Glomerular endothelial cell (primary cell): ENCODE measurements at regions not wholly inside any gene's neighbourhood (a gene's known extent, or its start where the extent isn't known, plus 50 kb on each side); places are given as distances from the start of the nearest gene placed in this dataset.
"Not testable (repeated sequence)": the region's sequence is repeated elsewhere in the genome, so short reads cannot be mapped to it uniquely, and the experiment has no call there.

Experiments
- DNase-seq: peaks from one replicate; pipeline ENCODE4 v3.0.0-alpha.2; 2011; ENCODE audit warnings: low read depth, low spot score; ENCODE audit errors: extremely low read depth

- DNase-seq: no peak
These were observed 298.6 kb downstream of the SUCLG1 start for GRCh38 chr2:84160453-84160852.

DNA sequence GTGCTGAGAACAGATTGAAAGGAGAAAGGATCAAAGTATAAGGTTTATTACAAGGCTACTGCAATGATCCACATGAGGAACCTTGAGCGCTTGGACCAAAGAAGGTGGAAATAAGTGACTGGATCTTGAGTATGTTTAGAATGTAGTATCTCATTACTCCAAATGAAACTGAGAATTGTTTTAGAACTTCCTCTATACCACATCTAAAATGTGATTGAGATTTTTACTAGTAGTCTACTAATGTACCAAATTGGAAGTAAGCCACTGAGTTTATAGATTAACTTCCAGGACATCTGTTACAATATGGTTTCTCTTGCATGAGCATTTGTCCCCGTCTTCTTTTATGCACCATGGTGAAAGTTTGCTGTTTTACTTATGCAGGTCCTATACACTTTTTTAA, 300.5 kb downstream of the SUCLG1 start:
- DNase-seq: no peak

GRCh38 chr2:84152462-84152861, 306.6 kb downstream of the SUCLG1 start:
- DNase-seq: no peak

- no peak for DNase-seq
These were observed 314.7 kb downstream of the SUCLG1 start for GRCh38 chr2:84144345-84144744.

- DNase-seq: no peak
These were observed 322.0 kb downstream of the SUCLG1 start for GRCh38 chr2:84137034-84137433.

- DNase-seq: no peak
These were observed 326.7 kb downstream of the SUCLG1 start for GRCh38 chr2:84132370-84132769.

- no peak for DNase-seq
These were observed 327.7 kb downstream of the SUCLG1 start for GRCh38 chr2:84131278-84131830.

DNA sequence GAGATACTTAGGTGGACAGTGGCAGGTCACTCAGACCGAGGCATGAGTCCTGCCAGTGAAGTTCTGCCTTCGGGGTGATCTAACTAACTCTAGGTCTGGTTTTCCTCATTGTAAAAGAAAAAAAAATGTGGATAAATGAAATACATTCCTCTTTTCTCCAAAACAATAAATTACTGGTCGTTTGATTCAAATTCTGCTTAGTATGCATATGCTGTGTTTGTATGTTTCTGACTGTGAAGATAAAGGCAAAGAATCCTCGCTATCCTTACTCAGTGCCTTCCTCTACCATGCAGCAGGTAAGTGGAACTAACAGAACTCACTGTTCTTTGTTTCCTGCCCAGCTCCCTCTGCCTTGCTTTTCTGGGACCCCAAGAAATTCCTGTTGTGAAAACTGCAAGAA, 330.1 kb downstream of the SUCLG1 start:
- no peak for DNase-seq

GRCh38 chr2:84127812-84128211, 331.3 kb downstream of the SUCLG1 start:
- DNase-seq: not testable (repeated sequence)

- no peak for DNase-seq
These were observed 332.6 kb downstream of the SUCLG1 start for GRCh38 chr2:84126530-84126929.

DNA sequence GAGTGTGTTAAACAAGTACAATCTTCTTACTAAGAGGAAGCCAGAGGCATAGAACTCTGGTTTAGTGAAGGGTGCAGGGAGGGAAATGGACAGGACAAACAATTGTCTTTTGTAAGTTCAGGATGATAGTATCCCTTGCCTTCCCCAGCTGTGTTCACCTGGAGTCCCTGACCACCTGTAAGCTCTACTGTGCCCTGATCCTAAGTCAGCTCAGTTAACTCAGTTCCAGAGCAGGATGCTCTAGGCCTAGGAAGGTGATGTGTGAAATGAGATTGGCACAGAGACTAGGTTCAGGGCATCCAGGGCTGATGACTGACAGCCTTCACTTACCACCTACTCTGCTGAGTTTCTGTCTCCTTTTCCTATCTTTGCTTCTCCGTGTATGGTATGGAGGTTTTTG, 333.0 kb downstream of the SUCLG1 start:
- no peak for DNase-seq

- no peak for DNase-seq
These were observed 342.9 kb downstream of the SUCLG1 start for GRCh38 chr2:84116143-84116542.

GRCh38 chr2:84115173-84115857, 343.8 kb downstream of the SUCLG1 start:
- no peak for DNase-seq

DNA sequence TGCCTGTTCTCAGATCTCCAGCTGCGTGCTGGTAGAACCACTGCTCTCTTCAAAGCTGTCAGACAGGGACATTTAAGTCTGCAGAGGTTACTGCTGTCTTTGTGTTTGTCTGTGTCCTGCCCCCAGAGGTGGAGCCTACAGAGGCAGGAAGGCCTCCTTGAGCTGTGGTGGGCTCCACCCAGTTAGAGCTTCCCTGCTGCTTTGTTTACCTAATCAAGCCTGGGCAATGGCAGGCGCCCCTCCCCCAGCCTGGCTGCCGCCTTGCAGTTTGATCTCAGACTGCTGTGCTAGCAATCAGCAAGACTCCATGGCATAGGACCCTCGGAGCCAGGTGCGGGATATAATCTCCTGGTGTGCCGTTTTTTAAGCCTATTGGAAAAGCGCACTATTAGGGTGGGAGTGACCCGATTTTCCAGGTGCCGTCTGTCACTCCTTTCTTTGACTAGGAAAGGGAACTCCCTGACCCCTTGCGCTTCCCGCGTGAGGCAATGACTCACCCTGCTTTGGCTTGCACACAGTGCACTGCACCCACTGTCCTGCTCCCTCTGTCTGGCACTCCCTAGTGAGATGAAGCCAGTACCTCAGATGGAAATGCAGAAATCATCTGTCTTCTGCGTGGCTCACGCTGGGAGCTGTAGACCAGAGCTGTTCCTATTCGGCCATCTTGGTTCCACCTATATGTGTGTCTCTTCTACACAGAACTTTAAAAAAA, 355.1 kb downstream of the SUCLG1 start:
- not testable (repeated sequence) for DNase-seq

- no peak for DNase-seq
These were observed 356.8 kb downstream of the SUCLG1 start for GRCh38 chr2:84102274-84102673.

DNA sequence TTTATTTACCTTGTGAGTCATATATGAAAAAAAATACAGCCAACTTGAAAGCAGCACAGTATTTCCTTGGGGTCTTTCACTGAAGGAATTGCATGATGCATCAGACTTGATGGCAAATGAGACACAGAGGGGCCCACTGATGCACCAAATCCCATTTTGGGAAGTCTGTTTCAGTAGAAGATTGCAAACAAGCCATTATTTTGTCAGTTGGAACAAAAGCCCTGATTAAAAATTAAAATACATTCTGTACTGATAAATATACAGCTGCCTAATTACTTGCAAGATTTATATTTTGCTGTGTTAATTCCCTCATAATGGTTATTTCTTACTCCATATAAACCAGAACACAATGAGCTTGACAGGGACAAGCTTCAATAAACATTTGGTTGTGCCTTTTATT, 370.4 kb downstream of the SUCLG1 start:
- no peak for DNase-seq

GRCh38 chr2:84085562-84085961, 373.5 kb downstream of the SUCLG1 start:
- DNase-seq: no peak

DNA sequence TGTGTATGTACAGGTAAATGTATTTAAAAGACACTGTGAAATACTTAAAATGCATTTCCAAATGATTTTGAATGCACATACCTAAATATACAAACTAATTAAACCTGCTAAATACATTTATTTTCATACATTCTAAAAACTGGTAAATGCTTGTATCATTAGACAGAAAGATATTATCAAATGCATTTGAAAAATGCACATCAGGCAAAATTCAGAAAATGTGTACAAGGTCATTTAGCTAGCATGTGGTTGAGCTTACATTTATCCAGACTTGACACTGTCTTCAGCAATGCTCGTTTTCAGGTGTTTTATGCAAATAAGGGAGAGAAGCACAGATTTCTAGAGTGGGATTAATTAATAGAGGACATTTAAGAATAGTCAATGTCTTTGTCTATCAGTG, 374.2 kb downstream of the SUCLG1 start:
- no peak for DNase-seq

DNA sequence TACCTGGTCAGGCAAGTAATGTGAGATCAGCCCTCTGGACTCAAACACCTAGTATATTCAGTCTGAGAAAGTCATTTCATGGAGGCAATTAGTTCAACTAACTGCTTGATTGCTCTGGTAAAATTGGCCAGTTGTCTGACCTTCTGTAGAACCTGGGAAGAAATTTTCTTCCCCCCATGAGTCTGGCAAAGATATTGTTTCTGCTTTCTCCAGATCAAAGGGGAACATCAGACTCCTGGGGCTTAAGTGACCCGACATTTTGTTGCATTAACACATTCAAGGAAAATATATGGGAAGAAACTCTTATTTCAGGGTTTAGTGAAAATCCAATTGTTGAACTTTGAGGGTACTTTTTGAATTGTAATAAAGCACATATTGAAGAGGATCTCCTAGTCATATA, 375.1 kb downstream of the SUCLG1 start:
- no peak for DNase-seq

DNA sequence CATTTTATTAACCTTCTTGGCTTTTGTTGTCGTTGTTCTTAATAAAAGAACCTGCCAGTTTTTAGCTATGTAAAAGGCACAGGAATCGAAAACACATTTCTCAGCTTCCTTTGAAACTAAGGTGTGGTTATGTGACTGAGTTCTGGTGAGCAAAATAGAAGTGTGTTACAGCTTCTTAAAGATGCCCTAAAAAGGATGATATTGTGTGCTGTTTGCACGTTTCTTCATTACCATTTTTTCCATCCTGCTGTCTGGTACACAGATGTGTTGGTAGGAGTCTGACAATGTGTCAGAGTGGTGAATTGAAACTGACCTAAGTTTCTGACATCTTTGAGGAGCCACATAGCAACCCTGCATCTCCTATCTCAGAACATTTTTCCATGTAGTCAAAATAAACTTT, 380.6 kb downstream of the SUCLG1 start:
- no peak for DNase-seq

DNA sequence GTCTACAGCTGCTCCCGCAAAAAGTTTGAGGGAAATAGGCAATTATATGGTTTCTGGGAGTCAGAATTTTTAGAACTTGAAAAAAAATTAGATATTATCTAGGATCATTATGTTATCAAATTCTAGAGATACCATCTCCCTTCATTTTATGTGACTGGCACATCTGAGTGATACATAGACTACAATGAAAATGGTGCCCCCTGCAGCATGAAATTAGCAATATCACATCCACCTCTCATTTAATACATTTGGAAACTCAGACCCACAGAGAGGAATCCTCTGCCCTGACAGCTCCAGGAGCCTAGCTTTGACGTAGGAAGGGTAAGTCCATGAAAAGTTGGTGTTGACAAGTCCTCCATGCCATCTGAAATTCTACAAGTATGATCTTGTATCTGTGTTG, 381.6 kb downstream of the SUCLG1 start:
- no peak for DNase-seq

- no peak for DNase-seq
These were observed 388.0 kb downstream of the SUCLG1 start for GRCh38 chr2:84071050-84071449.
